GM12878 (cell line): ENCODE measurements at regions not wholly inside any gene's neighbourhood (a gene's known extent, or its start where the extent isn't known, plus 50 kb on each side); places are given as distances from the start of the nearest gene placed in this dataset.

Source experiments
- ATAC-seq: fragments of 200-7000 bp; cut with Tn5 transposase; 3 replicates; pipeline ENCODE4 v1.9.1; 2020; ENCODE audit warnings: mild to moderate bottlenecking, moderate library complexity
- BruUV-seq: library from RNA; stranded (reverse); fragments of 400-500 nt; replicated peaks from 2 replicates; lab custom pipeline; 2021; lab: Mats Ljungman, UMichigan
- CTCF ChIA-PET: fragments of 300-600 bp; sonication (Branson Sonifier 250); formaldehyde crosslinking; extraction: SDS; loops from one replicate; lab custom pipeline; 2021; ENCODE audit warnings: inconsistent platforms; lab: Yijun Ruan, JAX
- POLR2A ChIA-PET: fragments of 350-600 bp; formaldehyde crosslinking; extraction: SDS; loops from one replicate; lab custom pipeline; 2021; ENCODE audit warnings: inconsistent platforms; lab: Charles Lee
- RAD21 ChIA-PET: fragments of 300-600 bp; sonication (Branson Sonifier 250); formaldehyde crosslinking; loops from one replicate; lab custom pipeline; 2023; ENCODE audit warnings: antibody characterized with exemption; ENCODE audit not compliant: unreplicated experiment; lab: Charles Lee
- SMC1A ChIA-PET: fragments of 300-600 bp; sonication (Branson Sonifier 250); formaldehyde crosslinking; loops from one replicate; lab custom pipeline; 2023; ENCODE audit not compliant: unreplicated experiment, uncharacterized antibody; lab: Charles Lee
- DNase-seq: peaks from one replicate; pipeline ENCODE4 v3.0.0-alpha.2; 2011; ENCODE audit warnings: low read depth, low spot score
- FAIRE-seq: peaks from 3 replicates; lab custom pipeline; 2011; peaks lifted over from hg19 to GRCh38; lab: Jason Lieb, UNC
- H2AFZ ChIP-seq: 2 replicates; pipeline ENCODE4 v1.6.0; 2011; ENCODE audit warnings: low read depth, low read length, control low read depth; ENCODE audit not compliant: control insufficient read depth
- H3K27ac ChIP-seq: 2 replicates; pipeline ENCODE4 v1.5.1; 2011; ENCODE audit warnings: control low read depth; ENCODE audit not compliant: control insufficient read depth, insufficient read depth
- H3K27me3 ChIP-seq, 2 experiments: replicated peaks in 1 of 2; 2 replicates each; pipeline versions ENCODE4 v1.6.0 to v1.6.1; 2011; ENCODE audit warnings: low read length in 1 of 2; ENCODE audit not compliant: control insufficient read depth in 2 of 2, insufficient read depth in 2 of 2
- H3K36me3 ChIP-seq, 2 experiments: 2 replicates each; pipeline ENCODE4 v1.5.1; 2011; ENCODE audit warnings: low read length in 1 of 2; ENCODE audit not compliant: control insufficient read depth in 2 of 2, insufficient read depth in 2 of 2
- H3K4me1 ChIP-seq: 2 replicates; pipeline ENCODE4 v1.6.1; 2011; ENCODE audit warnings: mild to moderate bottlenecking, low read length, moderate library complexity, mixed read lengths; ENCODE audit not compliant: control insufficient read depth, insufficient read depth
- H3K4me2 ChIP-seq: 2 replicates; pipeline ENCODE4 v1.6.0; 2011; ENCODE audit warnings: control low read depth; ENCODE audit not compliant: control insufficient read depth, insufficient read depth
- H3K4me3 ChIP-seq: fragments of 200-600 bp; sonication (generic); 2 replicates; pipeline ENCODE4 v1.5.1; 2016
- H3K79me2 ChIP-seq: 2 replicates; pipeline ENCODE4 v1.6.0; 2011; ENCODE audit warnings: low read length; ENCODE audit not compliant: control insufficient read depth, insufficient read depth
- H3K9ac ChIP-seq: 2 replicates; pipeline ENCODE4 v1.8.0; 2011; ENCODE audit warnings: low read length, control low read depth, mixed read lengths; ENCODE audit not compliant: control insufficient read depth, insufficient read depth
- H3K9me3 ChIP-seq: replicated peaks from 3 replicates; pipeline ENCODE4 v1.5.1; 2011; ENCODE audit warnings: mild to moderate bottlenecking, low read length; ENCODE audit not compliant: control insufficient read depth, insufficient read depth
- H4K20me1 ChIP-seq: 2 replicates; pipeline ENCODE4 v1.6.0; 2011; ENCODE audit not compliant: control insufficient read depth, insufficient read depth
- CBFB ChIP-seq: IDR thresholded peaks from 2 replicates; pipeline ENCODE4 v1.6.1; 2016; ENCODE audit warnings: antibody characterized with exemption, low read depth
- CREB1 ChIP-seq: IDR thresholded peaks from 2 replicates; pipeline ENCODE4 v1.6.1; 2012; ENCODE audit warnings: low read depth, mild to moderate bottlenecking, inconsistent platforms
- EED ChIP-seq: sonication (generic); IDR thresholded peaks from 2 replicates; pipeline ENCODE4 v1.6.1; 2016; ENCODE audit warnings: antibody characterized with exemption, low read depth
- FOS ChIP-seq: IDR thresholded peaks from 3 replicates; pipeline ENCODE4 v1.6.1; 2011; ENCODE audit warnings: borderline replicate concordance; ENCODE audit not compliant: insufficient read length; ENCODE audit errors: extremely low read depth
- FOXM1 ChIP-seq: IDR thresholded peaks from 2 replicates; pipeline ENCODE4 v1.6.1; 2012; ENCODE audit warnings: low read depth, mild to moderate bottlenecking, inconsistent platforms, low read length, moderate library complexity
- HCFC1 ChIP-seq: fragments of 150-350 bp; IDR thresholded peaks from 2 replicates; pipeline ENCODE4 v1.6.1; 2014; ENCODE audit warnings: low read length
- MLLT1 ChIP-seq: fragments of 450-650 bp; IDR thresholded peaks from 2 replicates; pipeline ENCODE4 v1.6.1; 2016; ENCODE audit warnings: mild to moderate bottlenecking
- MTA2 ChIP-seq: fragments of 450-650 bp; IDR thresholded peaks from 2 replicates; pipeline ENCODE4 v1.6.1; 2016; ENCODE audit warnings: low read depth, mild to moderate bottlenecking, moderate library complexity
- MTA3 ChIP-seq: IDR thresholded peaks from 2 replicates; pipeline ENCODE4 v1.6.1; 2012; ENCODE audit warnings: low read length, inconsistent platforms, borderline replicate concordance
- PML ChIP-seq: IDR thresholded peaks from 2 replicates; pipeline ENCODE4 v1.6.1; 2012; ENCODE audit warnings: low read length, inconsistent platforms
- ZNF24 ChIP-seq: fragments of 450-650 bp; IDR thresholded peaks from 2 replicates; pipeline ENCODE4 v1.6.1; 2017; ENCODE audit warnings: antibody characterized with exemption, mild to moderate bottlenecking
- ZNF687 ChIP-seq: fragments of 450-650 bp; IDR thresholded peaks from 2 replicates; pipeline ENCODE4 v1.6.1; 2017; ENCODE audit warnings: mild to moderate bottlenecking, moderate library complexity
- ZZZ3 ChIP-seq: IDR thresholded peaks from 2 replicates; pipeline ENCODE4 v1.6.1; 2011; ENCODE audit warnings: low read depth; ENCODE audit not compliant: control insufficient read depth, insufficient read length
- WGBS: methylation state at CpG from one replicate; pipeline ENCODE4 v1.1.6; 2016; ENCODE audit warnings: low lambda C conversion rate; ENCODE audit not compliant: insufficient replicate concordance, insufficient coverage; ENCODE audit errors: missing lambda C conversion rate; 5-methylcytosine and 5-hydroxymethylcytosine counted together
- in situ Hi-C: fragments of 300-500 bp; cut with MboI; formaldehyde crosslinking; loops from 9 replicates; pipeline ENCODE4 v1.14.3; 2018; ENCODE audit warnings: mixed read lengths
- intact Hi-C: fragments of 100-400 bp; cut with micrococcal nuclease; formaldehyde crosslinking; loops from one replicate; pipeline ENCODE4 v1.14.2; 2022; ENCODE audit not compliant: unreplicated experiment

DNA sequence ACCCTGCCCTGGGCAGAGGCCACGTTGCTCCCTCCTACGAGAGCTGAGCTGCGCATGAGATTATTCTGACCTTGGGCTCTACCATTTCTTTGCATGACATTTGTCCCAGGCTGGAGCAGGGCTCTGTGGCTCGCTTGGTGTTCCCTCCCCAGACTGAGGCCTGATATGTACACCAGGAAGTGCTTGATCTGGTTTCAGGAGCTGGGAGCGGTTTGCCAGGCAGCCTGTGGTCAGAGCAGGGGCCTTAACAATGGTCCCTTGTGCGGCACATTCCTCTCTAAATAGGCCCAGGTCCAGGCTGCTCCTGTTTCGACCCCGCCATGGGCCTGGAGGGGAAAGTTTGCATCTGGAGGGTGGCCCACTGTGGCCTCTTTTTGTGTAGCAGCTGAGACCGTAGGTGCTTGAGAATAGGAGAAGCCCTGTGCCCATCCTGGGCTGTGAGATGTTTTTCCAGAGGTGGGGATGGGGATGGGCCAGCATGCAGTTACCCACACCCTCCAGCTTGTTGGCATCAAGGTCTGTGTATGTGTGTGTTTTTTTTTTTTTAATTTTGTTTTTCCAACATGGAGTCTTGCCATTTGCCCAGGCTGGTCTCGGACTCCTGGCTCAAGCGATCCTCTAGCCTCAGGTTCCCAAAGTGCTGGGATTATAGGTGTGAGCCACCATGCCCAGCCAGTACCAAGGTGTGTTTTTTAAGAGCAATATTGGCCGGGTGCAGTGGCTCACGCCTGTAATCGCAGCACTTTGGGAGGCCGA lies 253.9 kb downstream of the SEC14L1 start (continued):
- TF ChIP-seq ZNF24 (no peak), MTA2 (no peak), FOS (no peak)

DNA sequence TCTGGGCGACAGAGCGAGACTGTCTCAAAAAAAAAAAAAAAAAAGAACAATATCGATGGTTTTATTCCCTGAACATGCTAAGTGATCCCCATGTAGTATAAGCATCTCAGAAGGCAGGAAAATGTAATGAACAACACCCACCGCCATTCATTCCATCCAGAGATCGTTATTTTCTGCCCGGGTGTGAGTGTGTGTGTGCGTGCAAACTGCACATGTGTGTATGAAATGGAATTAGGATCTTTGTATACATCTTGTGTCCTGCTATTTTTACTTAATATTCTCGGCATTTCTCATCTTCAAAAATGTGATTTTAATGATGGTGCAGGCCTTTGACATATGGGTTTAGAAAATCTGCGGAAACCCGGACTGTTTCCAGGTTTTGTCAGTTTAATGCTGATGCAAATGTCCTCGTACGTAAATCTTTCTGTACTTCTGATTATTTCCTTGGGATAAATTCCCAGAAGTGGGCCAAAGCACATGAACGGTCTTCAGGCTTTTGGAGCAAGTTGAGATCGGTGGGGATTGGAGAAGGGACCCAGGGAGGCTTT lies 254.8 kb downstream of the SEC14L1 start:
- H4K20me1 ChIP-seq: no peaks in the 10 kb centered on the region
- no peak overlapping the region for H3K4me2 ChIP-seq
- POLR2A ChIA-PET: no interaction called here
- peaks cover 15% of the 10 kb centered on the region for H3K79me2 ChIP-seq
- H3K4me1 ChIP-seq: peaks cover 8% of the 10 kb centered on the region
- H3K27ac ChIP-seq: no peak overlapping the region
- H3K9me3 ChIP-seq: no peaks in the 10 kb centered on the region
- peaks cover 3 to 5% of the 10 kb centered on the region in 2 experiments; a peak in 3 of 4 replicates for H3K36me3 ChIP-seq
- no peak for ATAC-seq
- no TSS peak for BruUV-seq
- CTCF ChIA-PET: no interaction called here
- RAD21 ChIA-PET: no interaction called here
- intact Hi-C loops (no loop called here), in situ Hi-C loops (no loop called here)
- SMC1A ChIA-PET: no interaction called here
- H3K4me3 ChIP-seq: no peak overlapping the region
- no peaks in the 10 kb centered on the region for H3K27me3 ChIP-seq
- no peak for DNase-seq
- WGBS: 85% methylated on average over 12 of the region's 14 CpGs
- no peak for FAIRE-seq
- TF ChIP-seq FOXM1: no peak
- no peak for TF ChIP-seq EED
- no peak for TF ChIP-seq MTA3
- TF ChIP-seq CBFB: no peak
- TF ChIP-seq PML: no peak
- TF ChIP-seq MLLT1: no peak
- no peak for TF ChIP-seq ZNF687
- no peak for TF ChIP-seq CREB1
- TF ChIP-seq HCFC1: no peak
- TF ChIP-seq ZZZ3: no peak
- TF ChIP-seq ZNF24: no peak
- no peak overlapping the region for H2AFZ ChIP-seq
- no peak overlapping the region for H3K9ac ChIP-seq
